ENCODE measurements at regions not wholly inside any gene's neighbourhood (a gene's known extent, or its start where the extent isn't known, plus 50 kb on each side); places are given as distances from the start of the nearest gene placed in this dataset.
"Not testable (repeated sequence)": the region's sequence is repeated elsewhere in the genome, so short reads cannot be mapped to it uniquely, and the experiment has no call there.

- WGBS (ENCODE audit: extremely low coverage, insufficient read length, low lambda C conversion rate), result no CpG with 5 or more reads among the region's 4 CpGs
- not testable (repeated sequence) for H3K4me3 Mint-ChIP-seq
Observed at GRCh38 chr1:47541705-47542104, 103.9 kb downstream of the FOXD2 start.

GRCh38 chr1:47543089-47543488 is 105.2 kb downstream of the FOXD2 start:
- H2AK5ac ChIP-seq (ENCODE audit: insufficient read length, low read length); H2AFZ ChIP-seq (ENCODE audit: low read length); H3K27me3 ChIP-seq (ENCODE audit: insufficient read depth, low read length); H3K23me2 ChIP-seq (ENCODE audit: insufficient read length, low read depth, low read length, poor library complexity, severe bottlenecking); H3K4me3 Mint-ChIP-seq; H2BK20ac ChIP-seq (ENCODE audit: low read depth, low read length, poor library complexity, severe bottlenecking); H2BK15ac ChIP-seq (ENCODE audit: low read depth, low read length); H3K23ac ChIP-seq (ENCODE audit: insufficient read length, low read depth, low read length); H3K27ac Mint-ChIP-seq; H4K20me1 ChIP-seq (ENCODE audit: control insufficient read depth, insufficient read depth, insufficient read length); H3K18ac ChIP-seq (ENCODE audit: insufficient read length, low read depth, low read length); H3T11ph ChIP-seq (ENCODE audit: low read length); H3K79me1 ChIP-seq (ENCODE audit: insufficient read depth, low read depth, low read length, poor library complexity, severe bottlenecking); H3K56ac ChIP-seq (ENCODE audit: insufficient read length, low read depth, low read length); H4K5ac ChIP-seq (ENCODE audit: insufficient read length, low read depth, low read length); H2BK5ac ChIP-seq (ENCODE audit: insufficient read length, low read length); H4K91ac ChIP-seq (ENCODE audit: insufficient read length, low read depth, low read length); H2BK120ac ChIP-seq (ENCODE audit: low read depth, low read length, poor library complexity, severe bottlenecking); H3K9ac ChIP-seq (ENCODE audit: extremely low read depth, insufficient read length, low read length); H3K14ac ChIP-seq (ENCODE audit: insufficient read depth, low read length); H3K27ac ChIP-seq (ENCODE audit: insufficient read length, low read depth, low read length); H3K4me1 ChIP-seq (ENCODE audit: insufficient read depth, low read length); H3K79me2 ChIP-seq (ENCODE audit: insufficient read depth, low read length); H3K4me2 ChIP-seq (ENCODE audit: insufficient read depth, insufficient read length, low read length); H3K4ac ChIP-seq (ENCODE audit: low read depth, low read length); H4K8ac ChIP-seq (replicated peaks; ENCODE audit: insufficient read length, low read depth, low read length); DNase-seq; H3K9me3 ChIP-seq (ENCODE audit: control insufficient read depth, low read depth, low read length); H2BK12ac ChIP-seq (ENCODE audit: insufficient read length, low read depth, low read length): not testable (repeated sequence)
- Mint-ChIP-seq H3K27me3 (ENCODE audit: low read depth) (peaks cover 18% of the 10 kb centered on the region), H3K36me3 (ENCODE audit: insufficient read depth in 1 of 3, low read depth in 3 of 3) (peaks cover 3 to 13% (median 8%) of the 10 kb centered on the region in 3 experiments; a peak in 4 of 7 replicates), H3K9me3 (peaks cover 11 to 13% of the 10 kb centered on the region in 2 experiments), H3K4me1 (peaks cover 7 to 14% of the 10 kb centered on the region in 2 experiments)
- no CpG with 5 or more reads among the region's 1 CpG for WGBS (ENCODE audit: extremely low coverage, insufficient read length, low lambda C conversion rate)

More at GRCh38 chr1:47541705-47542104, 103.9 kb downstream of the FOXD2 start:
- not testable (repeated sequence) for H3T11ph ChIP-seq (ENCODE audit: low read length); H3K27ac ChIP-seq (ENCODE audit: insufficient read length, low read depth, low read length); H2BK12ac ChIP-seq (ENCODE audit: insufficient read length, low read depth, low read length); H2BK5ac ChIP-seq (ENCODE audit: insufficient read length, low read length); H3K9ac ChIP-seq (ENCODE audit: extremely low read depth, insufficient read length, low read length); H2BK120ac ChIP-seq (ENCODE audit: low read depth, low read length, poor library complexity, severe bottlenecking); H3K4me1 Mint-ChIP-seq; H4K8ac ChIP-seq (replicated peaks; ENCODE audit: insufficient read length, low read depth, low read length); H3K14ac ChIP-seq (ENCODE audit: insufficient read depth, low read length); H2AFZ ChIP-seq (ENCODE audit: low read length); H2AK5ac ChIP-seq (ENCODE audit: insufficient read length, low read length); H4K20me1 ChIP-seq (ENCODE audit: control insufficient read depth, insufficient read depth, insufficient read length); DNase-seq; H3K23me2 ChIP-seq (ENCODE audit: insufficient read length, low read depth, low read length, poor library complexity, severe bottlenecking); H3K79me2 ChIP-seq (ENCODE audit: insufficient read depth, low read length); H3K9me3 ChIP-seq (ENCODE audit: control insufficient read depth, low read depth, low read length); H2BK20ac ChIP-seq (ENCODE audit: low read depth, low read length, poor library complexity, severe bottlenecking); H4K5ac ChIP-seq (ENCODE audit: insufficient read length, low read depth, low read length); H3K27me3 ChIP-seq (ENCODE audit: insufficient read depth, low read length); H3K18ac ChIP-seq (ENCODE audit: insufficient read length, low read depth, low read length); H4K91ac ChIP-seq (ENCODE audit: insufficient read length, low read depth, low read length); H3K27ac Mint-ChIP-seq; H3K4me1 ChIP-seq (ENCODE audit: insufficient read depth, low read length); H3K56ac ChIP-seq (ENCODE audit: insufficient read length, low read depth, low read length); H3K4ac ChIP-seq (ENCODE audit: low read depth, low read length); H2BK15ac ChIP-seq (ENCODE audit: low read depth, low read length); H3K4me2 ChIP-seq (ENCODE audit: insufficient read depth, insufficient read length, low read length); H3K23ac ChIP-seq (ENCODE audit: insufficient read length, low read depth, low read length); H3K79me1 ChIP-seq (ENCODE audit: insufficient read depth, low read depth, low read length, poor library complexity, severe bottlenecking)
- Mint-ChIP-seq H3K36me3 (ENCODE audit: insufficient read depth in 1 of 3, low read depth in 3 of 3) (peaks cover 3 to 13% (median 8%) of the 10 kb centered on the region in 3 experiments; a peak in 4 of 7 replicates), H3K9me3 (peaks cover 11 to 13% of the 10 kb centered on the region in 2 experiments), H3K27me3 (ENCODE audit: low read depth) (peaks cover 18% of the 10 kb centered on the region)

All from H9 (cell line).